A673 (cell line): ENCODE measurements at regions not wholly inside any gene's neighbourhood (a gene's known extent, or its start where the extent isn't known, plus 50 kb on each side); places are given as distances from the start of the nearest gene placed in this dataset.

Experiments
- CTCF ChIP-seq: fragments of 300-800, 200-600 bp; sonication (generic); conservative IDR thresholded peaks from 2 replicates; pipeline ENCODE4 v1.5.1; 2017; ENCODE audit warnings: low read depth, mild to moderate bottlenecking, antibody characterized with exemption, low read length, moderate library complexity, mixed read lengths
- EZH2 ChIP-seq: fragments of 200-600 bp; sonication (generic); IDR thresholded peaks from 2 replicates; pipeline ENCODE4 v1.6.1; 2017; ENCODE audit warnings: borderline replicate concordance, low read depth, mild to moderate bottlenecking, mixed read lengths, antibody characterized with exemption, low read length; ENCODE audit not compliant: poor library complexity, severe bottlenecking

GRCh38 chr4:27173280-27173679, 312.6 kb downstream of the STIM2 start:
- no peak for TF ChIP-seq CTCF
- no peak for TF ChIP-seq EZH2
